RPMI8226 (cell line): ENCODE measurements at regions not wholly inside any gene's neighbourhood (a gene's known extent, or its start where the extent isn't known, plus 50 kb on each side); places are given as distances from the start of the nearest gene placed in this dataset.
"Not testable (repeated sequence)": the region's sequence is repeated elsewhere in the genome, so short reads cannot be mapped to it uniquely, and the experiment has no call there.

Experiments
- DNase-seq: peaks from one replicate; pipeline ENCODE4 v3.0.0-alpha.2; 2015

DNA sequence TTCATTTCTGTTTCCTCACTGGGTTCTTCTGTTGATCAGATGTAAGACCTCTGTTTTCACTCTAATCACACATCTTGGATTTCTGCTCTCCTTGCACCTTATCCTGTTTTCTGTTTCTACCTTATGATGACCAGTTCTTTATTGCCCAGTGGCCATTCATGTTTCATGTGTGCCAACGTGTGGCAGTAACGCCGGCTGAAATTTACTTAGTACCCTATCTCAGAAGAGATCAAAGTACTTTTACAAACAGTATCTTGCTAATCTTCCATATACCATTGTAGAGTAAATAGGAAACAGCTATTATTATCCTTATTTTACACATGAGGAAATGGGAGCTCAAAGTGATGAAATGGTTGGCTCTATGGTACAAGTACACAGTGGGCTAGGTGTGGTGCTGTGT lies 74.0 kb downstream of the GATA3 start:
- no peak for DNase-seq

DNA sequence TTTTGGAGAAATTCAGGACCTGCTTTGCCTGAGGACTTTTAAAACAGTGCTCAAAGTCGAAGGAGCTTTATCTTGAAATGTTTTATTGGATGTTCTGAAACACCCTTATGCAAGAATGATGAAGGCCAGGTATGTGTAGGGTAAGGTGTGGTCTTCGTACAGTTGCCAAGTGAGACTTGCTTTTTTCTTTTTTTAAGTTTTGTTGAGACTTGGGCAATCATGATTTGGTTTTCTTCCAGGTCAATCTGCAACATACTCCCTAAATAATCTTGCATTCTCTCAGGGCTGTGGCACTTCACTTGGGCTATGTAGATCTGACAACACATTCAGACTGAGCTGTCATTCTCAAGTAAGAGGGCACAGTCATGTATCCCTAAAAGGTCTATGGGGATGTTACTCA lies 75.0 kb downstream of the GATA3 start:
- no peak for DNase-seq

DNA sequence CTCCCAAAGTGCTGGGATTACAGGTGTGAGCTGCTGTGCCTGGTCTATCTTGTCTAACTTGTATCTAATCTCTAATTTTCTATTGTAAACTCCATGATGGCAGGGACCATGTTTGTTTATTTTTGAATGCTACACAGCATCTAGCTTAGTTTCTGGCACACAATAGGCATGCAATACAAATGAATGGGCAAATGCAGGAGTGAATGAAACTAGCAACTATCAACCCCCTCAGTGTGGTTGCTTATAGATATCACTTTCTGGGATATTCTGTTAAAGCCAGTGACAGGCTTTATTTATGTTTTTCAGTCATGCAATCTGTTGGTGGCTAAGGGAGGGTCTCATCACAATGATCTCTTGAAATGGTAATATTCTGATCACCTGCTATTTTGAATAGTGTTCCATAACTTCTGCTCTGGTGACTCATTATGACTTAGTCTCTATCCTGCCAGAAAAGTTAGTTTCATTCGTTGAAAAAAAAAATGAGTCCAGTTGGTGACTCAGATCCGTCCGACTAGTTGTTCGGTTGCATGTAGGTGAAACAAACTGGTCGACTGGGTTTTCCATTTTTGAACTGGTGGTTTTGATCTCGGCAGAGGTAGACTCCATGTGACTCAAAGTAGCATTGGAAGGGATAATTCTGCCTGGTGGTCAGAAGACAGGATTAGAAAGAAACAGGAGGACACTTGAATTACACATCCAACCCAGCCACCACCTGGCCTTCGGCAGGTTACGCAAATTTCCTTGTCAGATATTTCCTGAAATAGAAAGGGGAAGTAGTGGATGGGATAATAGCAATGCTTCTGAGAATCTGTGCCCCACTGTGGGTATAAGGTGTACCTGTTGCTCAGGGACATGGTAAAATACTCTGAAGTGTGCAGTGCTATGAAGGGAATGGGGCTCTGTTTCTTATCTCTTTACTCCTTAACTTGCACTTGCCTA lies 76.8 kb downstream of the GATA3 start:
- DNase-seq: peak; percentile 38

DNA sequence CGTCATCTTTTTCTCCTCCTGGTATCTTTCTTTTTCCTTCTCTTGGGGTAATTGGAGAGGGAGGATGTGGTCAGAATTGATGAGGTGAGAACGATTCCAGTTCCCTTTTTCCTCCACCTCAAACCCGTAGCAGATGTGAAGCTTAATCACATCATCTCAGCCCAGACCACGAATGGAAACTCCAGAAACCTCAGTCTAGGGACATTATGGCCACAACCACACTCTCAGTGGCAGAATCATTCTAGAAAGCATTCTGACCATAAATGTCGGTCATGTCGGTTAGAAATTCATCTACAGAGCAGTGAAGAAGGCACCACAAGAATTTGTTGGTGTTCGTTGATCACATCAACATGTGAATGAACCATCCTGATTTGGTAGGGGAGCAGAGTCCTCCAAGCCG lies 78.7 kb downstream of the GATA3 start:
- DNase-seq: peak; percentile 52

DNA sequence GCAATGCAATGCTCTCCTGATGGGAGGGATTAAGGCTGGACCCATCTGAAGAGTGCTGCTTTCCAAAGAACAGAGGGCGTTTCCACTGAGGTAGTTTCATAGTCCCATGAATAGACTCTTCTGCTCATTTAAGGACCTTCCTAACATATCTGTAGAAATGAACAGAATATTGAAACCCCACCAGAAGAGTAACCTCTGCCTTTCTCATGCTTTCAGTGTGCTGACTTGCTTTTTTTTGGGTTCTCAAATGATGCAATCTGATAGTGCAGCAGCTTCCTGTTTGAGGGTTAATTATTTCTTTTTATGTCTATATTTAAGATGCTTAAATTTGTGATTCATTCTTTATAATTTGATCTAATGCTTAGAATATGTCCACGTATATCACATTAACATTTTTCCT lies 82.2 kb downstream of the GATA3 start:
- DNase-seq: no peak

DNA sequence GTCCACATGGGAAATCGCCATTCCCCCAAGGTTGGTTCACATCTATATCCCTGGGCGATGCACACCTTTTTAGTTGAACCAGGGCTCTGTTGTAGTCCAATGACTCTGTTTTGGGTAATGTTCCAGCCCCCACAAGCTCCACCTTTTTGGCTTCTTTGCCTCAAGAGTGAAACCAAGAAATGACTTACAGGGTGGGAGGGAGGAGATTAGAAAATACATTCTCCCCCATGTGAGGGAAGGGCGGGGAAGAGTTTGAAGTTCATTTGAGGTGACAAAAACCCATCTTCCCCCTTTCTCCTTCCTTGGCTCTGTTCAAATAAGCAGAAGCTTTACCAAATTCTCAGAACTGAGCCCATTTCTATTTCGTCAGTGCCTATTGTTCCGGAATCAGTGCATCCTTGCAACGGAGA lies 82.8 kb downstream of the GATA3 start:
- DNase-seq: no peak

DNA sequence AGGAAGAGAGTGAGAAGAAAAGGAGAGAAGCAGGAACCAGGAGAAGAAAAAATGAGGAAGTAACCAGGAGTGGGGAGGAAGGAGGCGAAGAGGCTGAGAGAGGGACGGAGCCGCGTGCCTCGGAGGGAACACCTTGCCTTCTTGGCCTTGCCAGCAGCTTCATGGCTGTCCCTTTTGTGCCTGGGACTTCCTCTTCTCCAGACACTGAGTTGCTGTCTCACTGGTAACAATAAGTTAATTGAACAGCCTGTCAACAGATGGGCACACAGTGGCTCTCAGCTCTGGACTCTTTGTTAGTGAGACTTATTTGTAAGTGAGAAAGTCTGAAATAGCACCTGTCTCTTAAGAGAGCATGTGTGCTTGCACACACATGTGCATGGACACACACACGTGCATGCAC lies 83.2 kb downstream of the GATA3 start:
- peak; percentile 15 for DNase-seq

DNA sequence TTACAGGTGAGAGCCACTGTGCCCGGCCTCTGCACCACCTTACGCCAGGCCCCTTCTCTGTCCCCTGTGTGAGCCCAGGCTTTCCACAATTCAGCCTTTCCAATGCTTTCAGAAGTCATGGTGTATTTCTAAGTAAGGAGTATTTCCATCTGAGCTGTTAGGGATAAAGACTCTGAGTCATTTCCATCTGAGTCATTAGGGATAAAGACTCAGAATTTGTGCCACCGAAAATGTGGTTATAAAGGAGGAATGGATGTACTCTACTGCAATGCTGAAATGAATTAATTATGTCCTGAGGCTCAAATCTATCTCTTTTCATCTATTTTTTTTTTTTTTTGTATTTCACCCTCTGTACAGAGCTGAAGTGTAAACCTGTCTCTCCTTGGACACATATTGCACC lies 84.0 kb downstream of the GATA3 start:
- DNase-seq: no peak

DNA sequence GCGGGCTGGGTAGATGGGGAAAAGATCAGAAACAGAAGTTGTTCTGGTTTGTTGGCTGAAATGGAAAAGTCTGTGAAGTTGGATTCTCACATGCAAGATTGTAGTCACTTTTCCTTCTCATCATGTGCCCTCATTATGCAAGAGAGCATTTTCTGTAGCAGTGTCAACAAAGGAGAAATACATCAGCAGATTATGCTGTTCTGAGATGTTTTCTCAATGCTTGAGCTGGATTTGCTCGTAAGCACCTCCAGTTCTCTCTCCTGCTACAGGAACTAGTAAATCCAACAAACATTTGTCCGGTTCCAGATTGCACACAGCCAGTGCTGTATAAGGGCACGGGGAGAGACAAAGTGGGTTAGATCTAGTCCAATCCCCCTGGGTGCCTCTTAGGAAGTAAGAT lies 90.0 kb downstream of the GATA3 start:
- DNase-seq: no peak

DNA sequence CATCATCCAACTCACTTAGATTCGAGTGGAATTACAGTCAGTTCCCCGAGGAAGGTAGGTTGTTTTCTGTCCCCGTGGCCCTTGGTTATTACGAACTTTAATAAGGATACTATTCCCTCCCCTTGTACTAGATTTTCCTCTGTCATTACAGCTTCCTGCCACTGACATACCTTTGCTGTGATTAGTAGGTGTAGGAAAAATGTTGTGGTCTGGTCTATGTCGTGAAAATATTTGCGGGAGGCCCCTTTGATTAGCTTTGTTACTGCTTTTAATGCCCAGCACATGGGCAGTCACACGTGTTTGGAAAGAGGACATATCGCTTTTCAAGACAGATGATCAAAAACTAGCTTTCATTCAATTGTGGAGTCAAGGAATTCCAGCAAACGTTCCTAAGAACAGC lies 92.2 kb downstream of the GATA3 start:
- DNase-seq: no peak

DNA sequence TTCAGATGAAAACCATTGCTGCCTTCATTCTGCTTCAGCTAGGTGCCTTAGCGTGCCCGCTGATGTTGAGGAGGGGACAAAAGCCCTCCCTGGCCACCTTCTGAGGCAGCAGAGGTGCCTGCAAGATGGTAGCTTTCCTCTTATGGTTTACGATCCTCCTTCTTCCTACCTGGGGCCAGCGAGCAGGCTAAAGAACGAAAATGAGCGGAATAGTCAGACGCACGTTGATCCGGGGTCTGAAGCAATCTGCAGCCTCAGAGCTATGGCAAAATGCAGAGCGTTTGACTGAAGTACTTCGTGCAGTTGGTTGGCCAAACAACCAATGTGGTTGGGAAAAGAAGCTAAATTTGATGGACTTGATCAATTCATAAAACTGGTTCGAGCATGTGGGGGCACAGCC lies 95.5 kb downstream of the GATA3 start:
- DNase-seq: no peak

DNA sequence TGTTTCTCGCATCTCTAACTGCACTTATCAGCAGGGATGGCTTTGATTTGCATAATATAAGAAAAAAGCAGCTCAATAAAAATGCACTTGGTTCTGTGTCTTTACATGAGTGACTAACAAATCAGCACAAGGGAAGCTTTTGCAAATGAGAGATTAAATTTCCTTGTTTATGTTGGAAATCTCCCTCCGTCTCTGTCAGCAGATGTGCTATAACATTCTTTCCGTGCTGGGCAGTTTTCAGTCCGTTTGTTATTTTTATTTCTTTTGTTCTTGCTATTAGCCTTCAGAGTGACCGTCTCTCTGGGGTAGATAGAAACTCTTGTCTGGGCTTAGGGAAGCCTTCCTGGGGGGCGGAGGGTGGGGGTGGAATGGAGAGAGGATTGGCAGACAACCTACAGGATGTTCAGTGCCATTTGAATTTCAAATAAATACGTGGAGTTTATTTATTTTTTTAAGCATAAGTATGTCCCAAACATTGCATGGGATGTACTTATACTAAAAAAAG lies 96.0 kb downstream of the GATA3 start:
- DNase-seq: no peak

DNA sequence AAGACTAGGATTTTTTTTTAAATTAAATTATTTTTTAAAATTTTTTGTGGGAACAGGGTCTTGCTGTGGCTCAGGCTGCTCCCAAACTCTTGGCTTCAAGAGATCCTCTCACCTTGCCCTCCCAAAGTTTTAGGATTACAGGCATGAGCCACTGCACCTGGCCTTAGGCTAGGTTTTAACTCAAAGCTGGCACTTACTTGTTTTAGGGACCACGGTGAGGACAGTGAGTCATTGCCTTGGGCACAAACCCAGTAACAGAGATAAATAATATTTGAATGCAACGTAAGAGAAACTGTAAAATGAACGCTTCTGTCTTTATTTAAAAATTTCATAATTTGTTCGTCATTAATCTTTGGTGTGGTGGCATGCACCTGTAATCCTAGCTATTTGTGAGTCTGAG lies 96.6 kb downstream of the GATA3 start:
- no peak for DNase-seq

DNA sequence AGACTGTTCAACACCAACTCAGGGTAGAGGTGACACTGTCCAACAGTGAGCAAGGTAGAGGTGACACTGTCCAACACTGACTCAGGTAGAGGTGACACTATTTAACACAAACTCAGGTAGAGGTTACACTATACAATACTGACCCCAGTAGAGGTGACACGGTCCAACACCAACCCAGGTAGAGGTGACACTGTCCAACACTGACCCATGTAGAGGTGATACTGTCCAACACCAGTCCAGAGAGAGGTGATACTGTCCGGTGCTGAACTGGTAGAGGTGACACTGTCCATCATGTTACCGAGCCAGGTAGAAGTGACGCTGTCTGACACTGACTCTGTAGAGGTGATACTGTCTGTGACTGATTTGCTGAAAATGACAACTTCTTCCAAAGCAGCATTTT lies 102.4 kb downstream of the GATA3 start:
- no peak for DNase-seq

DNA sequence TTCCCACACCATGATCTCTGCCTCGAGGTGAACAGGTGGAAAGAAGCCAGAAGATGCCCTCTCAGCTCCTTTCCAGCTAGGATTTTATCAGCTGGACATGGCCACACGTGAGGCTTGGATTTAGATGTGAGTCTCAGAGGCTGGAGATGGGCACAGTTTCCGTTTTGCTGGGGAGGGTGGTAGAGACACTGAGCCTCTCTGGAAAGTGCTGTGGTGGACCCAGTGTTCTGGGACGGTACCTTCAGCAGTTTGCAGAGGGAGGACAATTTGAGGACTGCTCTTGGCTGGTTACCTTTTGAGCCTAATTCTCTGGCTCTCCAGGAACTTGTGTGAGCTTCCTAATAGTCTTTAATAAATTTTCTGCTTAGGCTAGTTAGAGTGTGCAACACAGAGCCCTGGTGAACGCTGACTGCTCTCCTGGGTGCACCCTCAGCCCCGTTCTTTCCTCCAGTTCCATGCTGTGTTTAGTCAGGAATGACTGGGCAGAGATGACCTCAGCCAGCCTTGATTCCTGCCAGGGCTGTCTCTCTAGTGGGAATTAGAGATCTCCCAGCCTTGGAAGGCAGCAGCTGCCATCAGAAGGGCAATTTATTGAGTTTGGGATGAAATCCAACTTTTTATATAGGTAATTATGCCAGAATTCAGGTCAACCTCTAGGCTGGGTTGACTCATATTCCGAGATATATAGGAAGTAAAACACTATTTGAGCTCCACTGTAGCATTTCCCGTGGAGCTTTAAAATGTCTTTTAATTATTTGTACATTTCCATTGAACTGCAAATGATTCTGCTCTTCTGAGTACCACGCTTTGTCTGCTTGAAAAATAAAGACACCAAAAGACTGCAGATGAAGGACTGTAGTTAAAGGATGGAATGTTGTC lies 103.9 kb downstream of the GATA3 start:
- DNase-seq: no peak

DNA sequence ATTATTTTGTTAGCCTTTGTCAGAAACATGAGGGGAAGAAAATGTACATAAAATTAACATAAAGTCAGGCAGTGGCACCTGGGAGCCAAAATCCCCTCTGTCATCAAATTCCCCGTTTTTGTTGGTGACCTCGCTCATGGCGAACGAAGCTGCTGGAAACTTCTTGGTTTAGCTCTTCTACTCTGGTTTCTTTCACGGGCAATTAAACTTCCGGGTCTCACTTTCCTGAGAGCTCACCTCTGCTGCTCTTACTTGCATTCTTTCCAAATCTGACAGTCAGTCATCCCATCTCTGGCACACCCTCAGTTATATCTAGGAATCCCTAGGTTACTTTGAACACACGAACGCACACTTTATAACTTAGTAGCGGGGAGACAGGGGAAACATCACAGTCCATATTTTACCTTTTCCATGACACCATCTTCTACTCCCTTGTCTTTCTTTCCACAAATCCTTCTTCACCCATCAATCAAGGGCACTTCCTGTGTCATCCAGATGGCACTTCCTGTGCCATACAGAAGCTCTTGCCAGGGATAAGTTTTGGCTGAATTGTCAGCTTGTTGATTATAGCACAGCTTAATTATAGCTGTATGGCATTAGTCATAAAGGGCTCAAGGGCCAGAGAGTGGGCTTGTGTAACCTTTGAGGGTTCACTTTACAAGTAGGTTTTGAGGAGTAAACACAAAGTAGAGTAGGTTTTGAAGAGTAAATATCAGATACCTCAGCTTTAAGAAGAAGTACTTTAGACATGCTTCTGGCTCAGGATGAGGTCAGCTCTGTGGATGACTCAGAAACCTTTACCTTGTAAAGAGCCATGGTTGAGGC lies 105.1 kb downstream of the GATA3 start:
- DNase-seq: no peak

DNA sequence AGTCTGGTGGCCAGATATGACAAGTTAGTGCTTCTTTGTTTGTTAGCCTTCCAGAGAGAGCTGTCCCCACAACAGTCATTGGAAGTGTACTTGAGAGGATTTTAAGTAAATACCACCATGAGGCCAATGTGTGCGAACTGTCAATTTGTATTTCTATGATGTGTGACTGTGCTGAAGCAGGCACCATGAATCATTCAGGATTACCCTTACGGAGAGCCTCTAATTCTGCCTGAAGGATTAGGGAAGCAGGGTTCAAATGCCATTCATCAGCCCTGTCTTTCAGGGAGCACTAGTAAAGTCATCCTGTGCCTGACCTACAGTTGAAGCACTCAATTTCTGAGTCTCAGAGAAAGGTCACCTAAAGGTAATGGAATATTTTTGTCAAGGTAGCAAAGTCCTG lies 109.3 kb downstream of the GATA3 start:
- DNase-seq: no peak

DNA sequence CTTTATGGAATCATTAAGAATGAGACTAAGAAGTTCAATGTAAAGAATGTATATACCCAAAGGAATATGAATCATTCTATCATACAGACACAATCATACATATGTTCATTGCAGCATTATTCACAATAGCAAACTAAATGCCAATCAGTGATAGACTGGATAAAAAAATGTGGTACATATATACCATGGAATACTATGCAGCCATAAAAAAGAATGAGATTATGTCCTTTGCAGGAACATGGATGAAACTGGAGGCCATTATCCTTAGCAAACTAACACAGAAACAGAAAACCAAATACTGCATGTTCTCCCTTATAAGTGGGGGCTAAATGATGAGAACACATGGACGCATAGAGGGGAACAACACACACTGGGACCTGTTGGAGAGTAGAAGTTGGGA lies 110.2 kb downstream of the GATA3 start:
- not testable (repeated sequence) for DNase-seq

DNA sequence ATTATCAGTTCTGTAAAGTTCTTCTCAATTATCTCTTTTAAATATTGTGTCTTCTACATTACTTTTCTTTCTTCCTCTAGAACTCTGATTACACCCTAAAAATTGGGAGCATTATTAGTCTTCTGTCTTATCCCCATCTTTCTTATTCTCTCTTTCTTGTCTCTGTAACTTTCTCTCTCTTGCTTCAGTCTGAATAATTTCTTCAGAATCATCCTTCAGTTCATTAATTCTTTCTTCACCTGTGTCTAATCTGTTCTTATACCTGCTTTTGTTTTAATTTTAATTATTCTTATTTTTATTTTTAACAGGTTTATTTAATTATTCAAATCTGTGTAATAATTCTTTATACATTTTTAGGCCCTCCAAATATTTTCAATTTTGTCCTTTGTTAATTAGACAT lies 114.3 kb downstream of the GATA3 start:
- no peak for DNase-seq

DNA sequence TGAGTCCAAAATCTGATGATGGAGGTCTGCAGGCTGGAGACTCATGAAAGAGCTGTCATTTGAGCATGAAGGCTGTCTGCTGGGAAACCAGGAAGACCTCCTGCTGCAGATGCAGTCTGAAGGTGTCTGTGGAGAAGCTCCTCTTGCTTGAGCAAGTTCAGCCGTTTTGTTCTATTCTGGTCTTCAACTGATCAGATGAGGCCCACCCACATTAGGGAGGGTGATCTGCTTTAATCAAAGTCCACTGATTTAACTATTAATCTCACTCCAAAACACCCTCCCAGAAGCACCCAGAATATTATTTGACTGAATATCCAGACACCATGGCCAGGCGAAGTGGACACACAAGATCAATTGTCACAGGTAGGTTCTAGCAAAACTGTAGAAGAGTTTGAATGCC lies 116.5 kb downstream of the GATA3 start:
- DNase-seq: no peak

DNA sequence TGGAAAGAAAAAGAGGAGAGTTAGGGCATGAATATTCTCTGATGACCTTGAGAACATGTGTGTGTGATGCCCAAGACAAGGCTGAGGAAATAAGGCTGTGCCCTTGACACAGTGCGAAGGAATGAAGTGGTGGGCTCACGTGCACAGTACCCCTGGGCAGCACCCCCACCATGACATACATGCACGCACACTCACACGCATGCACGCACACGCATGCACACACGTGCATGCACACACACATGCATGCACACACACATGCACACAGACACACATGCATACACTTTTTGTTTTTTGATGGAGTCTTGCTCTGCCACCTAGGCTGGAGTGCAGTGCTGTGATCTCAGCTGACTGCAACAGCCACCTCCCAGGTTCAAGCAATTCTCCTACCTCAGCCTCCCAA lies 118.1 kb downstream of the GATA3 start:
- no peak for DNase-seq

DNA sequence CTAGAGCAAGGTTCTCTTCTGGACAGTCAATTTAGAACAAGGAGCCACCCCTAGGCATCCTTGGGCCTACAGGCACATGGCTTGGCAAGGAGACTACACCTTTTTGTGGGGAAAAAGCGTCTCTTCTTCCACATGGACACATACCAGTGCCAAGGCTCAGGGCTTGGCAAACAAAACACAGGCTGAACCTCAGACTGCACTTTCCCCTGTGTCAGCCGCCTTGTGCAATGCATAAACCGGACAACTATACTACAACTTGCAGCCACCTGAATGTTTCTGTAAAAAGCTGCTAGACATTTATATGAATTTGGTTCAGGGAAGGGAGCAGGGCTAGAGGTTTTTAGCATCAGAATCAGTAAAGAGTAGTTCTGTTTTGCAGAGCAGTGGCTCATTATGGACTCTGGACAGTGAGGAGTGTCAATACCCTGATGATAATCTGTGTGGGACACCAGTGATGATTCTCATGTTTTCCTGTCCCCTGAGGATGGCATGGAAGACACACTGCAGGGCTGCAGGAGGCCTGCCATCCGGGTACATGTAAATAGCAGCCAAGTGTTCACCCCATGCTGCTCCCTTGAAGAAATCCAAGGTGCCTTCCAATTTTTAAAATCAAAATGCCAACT lies 118.9 kb downstream of the GATA3 start:
- no peak for DNase-seq

DNA sequence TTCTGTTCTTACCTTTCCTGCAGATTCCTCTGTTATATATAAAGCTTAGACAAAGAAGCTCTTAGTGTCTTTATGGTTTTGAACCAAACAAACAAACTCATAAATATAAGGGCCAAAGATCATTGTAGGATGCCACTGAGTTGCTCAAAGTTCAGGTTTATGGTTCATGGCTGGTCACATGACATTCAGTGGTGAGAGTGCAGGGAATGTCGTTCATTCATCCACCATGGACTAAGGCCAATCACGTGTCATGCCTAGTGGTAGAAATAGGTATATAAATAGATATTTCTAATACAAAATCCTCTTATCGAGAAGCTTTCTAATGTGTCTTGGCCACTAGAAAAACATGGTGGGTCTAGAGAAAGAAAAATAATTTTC lies 119.4 kb downstream of the GATA3 start:
- DNase-seq: no peak
